Kidney (tissue), 13 donors: ENCODE measurements at regions not wholly inside any gene's neighbourhood (a gene's known extent, or its start where the extent isn't known, plus 50 kb on each side); places are given as distances from the start of the nearest gene placed in this dataset.
A peak's percentile ranks its signal among the peaks of the same experiment; 100 is the strongest.
"Not testable (repeated sequence)": the region's sequence is repeated elsewhere in the genome, so short reads cannot be mapped to it uniquely, and the experiment has no call there.

ENCODE experiments used
- DNase-seq, 5 donors: peaks; one replicate each; pipeline ENCODE4 v3.0.0-alpha.2; 2013 to 2020
- FAIRE-seq: peaks from 2 replicates; lab custom pipeline; 2012; peaks lifted over from hg19 to GRCh38; lab: Jason Lieb, UNC
- H3K27ac ChIP-seq, 2 donors: one replicate each; pipeline ENCODE4 v1.7.0; 2013; ENCODE audit warnings: low read depth in 2 of 2, low read length in 2 of 2, inconsistent platforms in 1 of 2
- H3K27me3 ChIP-seq: one replicate; pipeline ENCODE4 v1.7.1; 2013; ENCODE audit warnings: low read length, inconsistent platforms; ENCODE audit not compliant: control insufficient read depth, insufficient read depth
- H3K36me3 ChIP-seq, 3 donors: one replicate each; pipeline versions ENCODE4 v1.7.0 to v1.7.1; 2013; ENCODE audit warnings: low read length in 3 of 3, control low read depth in 1 of 3, inconsistent platforms in 1 of 3; ENCODE audit not compliant: insufficient read depth in 3 of 3, control insufficient read depth in 2 of 3
- H3K4me1 ChIP-seq, 3 donors: one replicate each; pipeline versions ENCODE4 v1.7.0 to v1.7.1; 2013; ENCODE audit warnings: low read length in 3 of 3, inconsistent platforms in 1 of 3, low read depth in 1 of 3; ENCODE audit not compliant: control insufficient read depth in 2 of 3, insufficient read depth in 2 of 3
- H3K4me3 ChIP-seq, 3 donors: one replicate each; pipeline versions ENCODE4 v1.7.0 to v1.8.1; 2013; ENCODE audit warnings: low read length in 3 of 3, control low read depth in 1 of 3, inconsistent platforms in 1 of 3
- H3K9ac ChIP-seq, 3 donors: one replicate each; pipeline versions ENCODE4 v1.7.0 to v1.7.1; 2013; ENCODE audit warnings: low read length in 3 of 3, control low read depth in 1 of 3, inconsistent platforms in 1 of 3
- H3K9me3 ChIP-seq, 3 donors: one replicate each; pipeline versions ENCODE4 v1.7.0 to v1.7.1; 2013; ENCODE audit warnings: low read length in 3 of 3, control low read depth in 1 of 3, inconsistent platforms in 1 of 3; ENCODE audit not compliant: control insufficient read depth in 2 of 3, insufficient read depth in 1 of 3
- intact Hi-C: fragments of 100-400 bp; cut with DNase I; formaldehyde crosslinking; loops from one replicate; pipeline ENCODE4 v1.11.1; 2022
- TF ChIP-seq, protein P1 (sequence below): IDR thresholded peaks from 3 replicates; pipeline ENCODE4 v1.5.1; 2012; ENCODE audit warnings: mild to moderate bottlenecking, moderate library complexity, borderline replicate concordance; ENCODE audit not compliant: insufficient read depth; ENCODE audit errors: extremely low read depth
- donor health status: control.
- donor health status: control.
- donor health status: control.
- donor health status: control.
- donor health status: control.
- donor health status: DM: yes; HTN: yes; CAD: no.
- donor health status: Normal renal cell carcinoma (clear cell type).

DNA sequence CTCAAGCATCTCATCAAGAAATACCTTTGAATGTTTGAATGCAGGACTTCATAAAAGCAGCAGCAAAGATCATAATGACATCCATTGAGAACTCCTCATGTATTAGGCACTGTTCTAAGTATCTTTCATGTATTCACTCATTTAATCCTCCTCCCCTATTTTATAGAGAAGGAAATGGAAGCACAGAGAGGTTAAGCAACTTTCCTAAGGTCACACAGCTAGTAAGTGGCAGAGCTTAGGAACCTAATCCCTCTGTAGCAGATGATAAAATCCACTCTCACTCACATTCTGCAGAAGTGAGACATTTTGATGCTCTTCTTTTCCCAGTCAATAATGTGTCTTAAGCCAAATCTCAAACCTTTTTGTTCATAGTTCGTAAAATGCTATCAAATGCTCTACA is 350.8 kb upstream of the C16orf82 start:
- H3K4me3 ChIP-seq = no peak overlapping the region
- no peak overlapping the region for H3K9ac ChIP-seq
- H3K4me1 ChIP-seq = no peaks in the 10 kb centered on the region
- H3K9me3 ChIP-seq = no peaks in the 10 kb centered on the region
- DNase-seq (no peak), FAIRE-seq (no peak)
- intact Hi-C loops = no loop called here
- H3K27me3 ChIP-seq = no peaks in the 10 kb centered on the region
- no peaks in the 10 kb centered on the region for H3K36me3 ChIP-seq
- TF ChIP-seq, protein P1, sequence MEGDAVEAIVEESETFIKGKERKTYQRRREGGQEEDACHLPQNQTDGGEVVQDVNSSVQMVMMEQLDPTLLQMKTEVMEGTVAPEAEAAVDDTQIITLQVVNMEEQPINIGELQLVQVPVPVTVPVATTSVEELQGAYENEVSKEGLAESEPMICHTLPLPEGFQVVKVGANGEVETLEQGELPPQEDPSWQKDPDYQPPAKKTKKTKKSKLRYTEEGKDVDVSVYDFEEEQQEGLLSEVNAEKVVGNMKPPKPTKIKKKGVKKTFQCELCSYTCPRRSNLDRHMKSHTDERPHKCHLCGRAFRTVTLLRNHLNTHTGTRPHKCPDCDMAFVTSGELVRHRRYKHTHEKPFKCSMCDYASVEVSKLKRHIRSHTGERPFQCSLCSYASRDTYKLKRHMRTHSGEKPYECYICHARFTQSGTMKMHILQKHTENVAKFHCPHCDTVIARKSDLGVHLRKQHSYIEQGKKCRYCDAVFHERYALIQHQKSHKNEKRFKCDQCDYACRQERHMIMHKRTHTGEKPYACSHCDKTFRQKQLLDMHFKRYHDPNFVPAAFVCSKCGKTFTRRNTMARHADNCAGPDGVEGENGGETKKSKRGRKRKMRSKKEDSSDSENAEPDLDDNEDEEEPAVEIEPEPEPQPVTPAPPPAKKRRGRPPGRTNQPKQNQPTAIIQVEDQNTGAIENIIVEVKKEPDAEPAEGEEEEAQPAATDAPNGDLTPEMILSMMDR = no peak
- no peak overlapping the region for H3K27ac ChIP-seq

GRCh38 chr16:26717826-26718225 is 348.9 kb upstream of the C16orf82 start:
- no peaks in the 10 kb centered on the region for H3K9me3 ChIP-seq
- DNase-seq = peak in 1 of 5 donors; percentile 18
- no peaks in the 10 kb centered on the region for H3K36me3 ChIP-seq
- TF ChIP-seq, protein P1 = no peak
- intact Hi-C loops = no loop called here
- no peaks in the 10 kb centered on the region for H3K27me3 ChIP-seq
- no peak overlapping the region for H3K4me3 ChIP-seq
- FAIRE-seq = no peak
- no peak overlapping the region for H3K27ac ChIP-seq
- no peaks in the 10 kb centered on the region for H3K4me1 ChIP-seq
- no peak overlapping the region for H3K9ac ChIP-seq

DNA sequence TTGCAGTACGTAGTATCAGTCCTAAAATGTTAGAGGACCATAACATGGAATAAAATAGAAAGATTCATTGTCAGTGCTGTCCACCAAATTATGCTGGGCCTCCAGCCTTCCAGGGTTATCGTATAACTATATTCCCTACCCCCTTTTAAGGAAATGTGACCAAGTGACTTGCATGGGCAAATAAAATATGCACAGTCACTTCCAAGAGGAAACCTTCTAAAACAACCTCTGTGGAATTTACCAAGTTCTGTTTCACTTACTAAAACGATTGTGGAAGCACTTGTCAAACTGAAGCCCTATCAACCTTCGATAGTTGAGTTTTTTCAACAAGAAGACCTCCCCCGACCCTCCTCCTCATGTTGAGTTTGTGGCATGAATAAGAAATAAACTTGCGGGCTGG is 345.4 kb upstream of the C16orf82 start:
- Histone ChIP-seq H3K27me3 (no peaks in the 10 kb centered on the region), H3K4me1 (no peaks in the 10 kb centered on the region), H3K9me3 (no peaks in the 10 kb centered on the region), H3K27ac (peak overlapping the region in 1 of 2 donors; percentile 47), H3K36me3 (no peaks in the 10 kb centered on the region), H3K9ac (no peak overlapping the region), H3K4me3 (no peak overlapping the region)
- intact Hi-C loops = no loop called here
- TF ChIP-seq, protein P1 = no peak
- DNase-seq = peak in 1 of 5 donors; percentile 28
- no peak for FAIRE-seq

GRCh38 chr16:26721957-26722356 is 344.8 kb upstream of the C16orf82 start:
- H3K4me3 ChIP-seq, FAIRE-seq, H3K9ac ChIP-seq, H3K9me3 ChIP-seq, H3K27ac ChIP-seq, DNase-seq, H3K4me1 ChIP-seq, intact Hi-C loops, H3K27me3 ChIP-seq, H3K36me3 ChIP-seq: not testable (repeated sequence)
